HG03457 (cell line): ENCODE measurements at regions not wholly inside any gene's neighbourhood (a gene's known extent, or its start where the extent isn't known, plus 50 kb on each side); places are given as distances from the start of the nearest gene placed in this dataset.
"Not testable (repeated sequence)": the region's sequence is repeated elsewhere in the genome, so short reads cannot be mapped to it uniquely, and the experiment has no call there.

Source experiments
- ATAC-seq: cut with Tn5 transposase; IDR thresholded peaks from one replicate; pipeline ENCODE4 v1.9.1; 2021; ENCODE audit warnings: moderate number of reproducible peaks; ENCODE audit not compliant: unreplicated experiment

DNA sequence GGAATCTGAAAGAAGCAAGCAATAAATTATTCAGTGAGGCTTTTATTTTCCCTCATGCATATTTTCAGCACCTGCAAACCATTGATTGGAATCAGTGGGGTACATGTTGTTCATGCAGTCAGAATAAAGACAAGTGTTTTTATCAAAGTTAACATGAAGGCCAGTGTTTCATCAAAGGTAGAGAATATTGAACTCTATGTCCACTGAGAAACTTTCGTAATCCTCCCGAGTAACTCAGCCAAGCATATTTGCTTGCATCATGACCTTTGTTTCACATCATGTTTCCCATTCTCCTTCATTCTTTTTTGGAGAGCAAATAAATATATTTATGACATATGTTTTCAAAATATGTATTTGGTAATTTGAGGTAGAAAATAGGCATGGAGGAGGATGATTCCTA is 663.1 kb downstream of the SH2D4B start:
- no peak for ATAC-seq

DNA sequence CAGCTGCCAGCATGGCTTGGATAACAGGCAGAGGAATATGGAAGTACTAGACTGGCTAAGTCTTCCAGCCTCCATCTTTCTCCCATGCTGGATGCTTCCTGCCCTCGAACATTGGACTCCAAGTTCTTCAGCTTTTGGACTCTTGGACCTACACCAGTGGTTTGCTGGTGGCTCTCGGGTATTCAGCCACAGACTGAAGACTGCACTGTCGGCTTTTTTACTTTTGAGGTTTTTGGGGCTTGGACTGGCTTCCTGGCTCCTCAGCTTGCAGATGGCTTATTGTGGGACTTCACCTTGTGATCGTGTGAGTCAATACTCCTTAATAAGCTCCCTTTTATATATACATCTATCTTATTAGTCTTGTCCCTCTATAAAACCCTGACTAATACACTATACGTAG is 667.6 kb upstream of the NRG3 start:
- ATAC-seq = not testable (repeated sequence)

GRCh38 chr10:81213370-81213769 is 661.6 kb upstream of the NRG3 start:
- no peak for ATAC-seq

DNA sequence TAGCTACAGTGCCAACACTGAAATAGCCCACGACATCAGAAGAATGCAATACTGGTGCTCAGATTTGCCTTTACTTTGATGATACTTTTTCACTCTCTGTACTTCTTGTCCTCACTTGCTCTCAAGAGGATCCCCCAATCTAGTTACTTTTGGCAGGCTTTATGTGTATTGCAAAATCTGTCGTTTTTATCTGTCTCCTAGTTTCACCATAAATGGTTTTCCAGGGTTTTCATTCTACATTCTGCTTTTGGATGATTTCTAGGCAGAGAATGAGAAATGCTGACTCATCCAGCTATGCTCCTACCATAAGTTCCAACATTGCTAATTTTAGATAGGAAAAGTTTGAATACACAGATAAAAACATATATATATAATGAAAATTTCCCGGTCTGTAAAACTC is 659.5 kb upstream of the NRG3 start:
- ATAC-seq = no peak

- no peak for ATAC-seq
Measured at GRCh38 chr10:81216949-81217348, 658.0 kb upstream of the NRG3 start.

DNA sequence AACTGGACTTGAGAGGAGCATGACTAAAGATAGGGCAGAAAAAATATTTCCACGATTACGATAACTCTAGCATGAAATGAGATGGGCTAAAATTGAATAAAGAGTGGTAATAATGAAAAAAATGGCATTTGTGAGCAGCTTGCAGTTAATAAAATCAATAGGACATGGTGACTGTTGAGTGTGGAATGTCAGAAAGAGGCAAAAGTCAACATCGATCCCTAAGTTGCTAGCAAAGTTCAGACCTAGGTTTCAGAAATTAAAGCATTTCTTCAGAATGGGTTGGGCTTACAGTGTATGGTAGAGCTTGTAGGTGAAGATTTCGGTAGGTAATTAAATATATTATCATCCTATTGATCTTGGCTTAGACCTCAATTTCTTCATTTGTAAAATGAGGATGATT is 656.7 kb upstream of the NRG3 start:
- ATAC-seq = no peak

- ATAC-seq = no peak
Measured at GRCh38 chr10:81219758-81220157, 655.2 kb upstream of the NRG3 start.

DNA sequence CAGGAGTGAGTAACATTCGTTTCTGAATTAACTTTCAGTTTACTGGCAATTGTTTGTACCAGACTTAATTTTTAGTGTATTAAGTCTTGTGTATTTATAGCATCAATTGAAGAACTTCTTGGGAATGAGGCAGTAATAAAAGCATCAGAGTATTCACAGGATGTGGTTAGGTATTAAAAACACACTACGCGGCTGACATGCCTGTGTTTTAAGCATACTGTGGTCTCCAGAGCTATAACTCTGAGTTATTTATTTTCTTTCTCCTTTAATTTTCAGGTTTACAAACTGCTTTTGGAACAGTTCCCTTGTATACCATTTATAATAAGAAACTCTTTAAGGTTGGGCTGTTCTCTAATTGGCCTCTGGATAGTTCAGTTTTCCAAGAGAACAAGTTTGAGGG is 626.1 kb upstream of the NRG3 start:
- ATAC-seq = no peak

- ATAC-seq = no peak
Measured at GRCh38 chr10:81251457-81252115, 623.4 kb upstream of the NRG3 start.

DNA sequence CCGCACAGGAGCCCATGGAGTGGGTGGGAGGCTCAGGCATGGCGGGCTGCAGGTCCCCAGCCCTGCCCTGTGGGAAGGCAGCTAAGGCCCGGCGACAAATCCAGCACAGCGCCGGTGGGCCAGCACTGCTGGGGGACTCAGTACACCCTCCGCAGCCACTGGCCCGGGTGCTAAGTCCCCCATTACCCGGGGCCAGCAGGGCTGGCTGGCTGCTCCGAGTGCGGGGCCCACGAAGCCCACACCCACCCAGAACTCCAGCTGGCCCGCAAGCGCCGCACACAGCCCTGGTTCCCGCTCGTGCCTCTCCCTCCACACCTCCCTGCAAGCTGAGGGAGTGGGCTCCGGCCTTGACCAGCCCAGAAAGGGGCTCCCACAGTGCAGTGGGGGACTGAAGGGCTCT is 610.0 kb upstream of the NRG3 start:
- not testable (repeated sequence) for ATAC-seq

GRCh38 chr10:81270051-81270450 is 604.9 kb upstream of the NRG3 start:
- no peak for ATAC-seq

- no peak for ATAC-seq
Measured at GRCh38 chr10:81280497-81281479, 594.2 kb upstream of the NRG3 start.

GRCh38 chr10:81288544-81288943 is 586.5 kb upstream of the NRG3 start:
- ATAC-seq = no peak

DNA sequence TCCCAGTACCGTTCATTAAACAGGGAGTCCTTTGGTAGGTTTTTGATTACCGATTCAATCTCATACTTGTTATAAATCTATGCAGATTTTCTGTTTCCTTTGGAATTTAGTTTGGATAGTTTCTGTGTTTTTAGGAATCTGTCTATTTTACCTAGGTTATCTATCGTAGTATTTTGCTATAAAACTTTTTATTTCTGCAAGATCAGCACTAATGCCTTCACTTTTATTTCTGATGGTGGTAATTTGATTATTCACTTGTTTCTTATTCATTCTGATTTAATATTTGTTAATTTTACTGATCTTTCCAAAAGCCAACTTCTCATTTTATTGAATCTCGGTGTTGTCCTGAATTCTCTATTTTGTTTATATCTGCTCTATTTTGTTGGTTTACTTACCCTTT is 577.7 kb upstream of the NRG3 start:
- no peak for ATAC-seq

GRCh38 chr10:81303656-81304055 is 571.3 kb upstream of the NRG3 start:
- no peak for ATAC-seq

GRCh38 chr10:81306971-81307782 is 567.8 kb upstream of the NRG3 start:
- no peak for ATAC-seq

- no peak for ATAC-seq
Measured at GRCh38 chr10:81309041-81309552, 565.9 kb upstream of the NRG3 start.

DNA sequence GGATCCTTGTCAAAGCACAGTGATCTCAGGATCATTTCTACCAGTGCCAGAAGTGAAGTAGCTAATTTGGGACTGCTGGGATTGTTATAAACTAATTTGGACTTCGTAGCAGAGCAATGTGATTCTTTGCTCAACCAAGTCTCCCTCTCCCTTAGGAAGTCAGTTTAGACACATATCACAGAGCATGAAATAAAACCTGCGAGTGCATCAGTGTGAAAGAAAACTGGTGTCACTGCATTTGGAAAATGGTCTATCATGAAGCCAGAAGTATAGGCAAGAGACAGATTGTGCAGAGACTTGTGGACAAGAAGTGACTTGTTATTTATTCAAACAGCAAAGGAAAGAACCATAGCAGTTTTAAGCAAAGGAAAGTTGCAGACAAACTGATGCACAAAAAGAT is 560.5 kb upstream of the NRG3 start:
- ATAC-seq = no peak

DNA sequence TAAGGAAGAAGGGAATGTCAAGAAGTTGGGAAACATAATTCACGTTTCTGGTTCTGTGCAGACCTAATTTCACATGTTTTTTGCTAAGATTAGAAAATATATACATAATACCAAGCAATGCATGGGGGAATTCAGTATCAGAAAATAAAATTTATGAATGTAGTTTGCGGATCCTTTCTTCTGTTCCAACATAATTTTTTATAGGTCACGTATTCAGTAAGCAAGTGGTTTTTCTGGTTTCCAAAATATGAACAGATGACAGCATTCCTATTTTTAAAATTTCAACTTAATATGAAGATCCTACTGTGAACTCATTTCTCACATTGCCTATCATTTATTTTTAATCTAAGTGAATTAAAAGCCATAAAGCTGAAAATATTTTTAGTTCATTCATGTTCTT is 560.0 kb upstream of the NRG3 start:
- no peak for ATAC-seq

- ATAC-seq = no peak
Measured at GRCh38 chr10:81348003-81348402, 527.0 kb upstream of the NRG3 start.

DNA sequence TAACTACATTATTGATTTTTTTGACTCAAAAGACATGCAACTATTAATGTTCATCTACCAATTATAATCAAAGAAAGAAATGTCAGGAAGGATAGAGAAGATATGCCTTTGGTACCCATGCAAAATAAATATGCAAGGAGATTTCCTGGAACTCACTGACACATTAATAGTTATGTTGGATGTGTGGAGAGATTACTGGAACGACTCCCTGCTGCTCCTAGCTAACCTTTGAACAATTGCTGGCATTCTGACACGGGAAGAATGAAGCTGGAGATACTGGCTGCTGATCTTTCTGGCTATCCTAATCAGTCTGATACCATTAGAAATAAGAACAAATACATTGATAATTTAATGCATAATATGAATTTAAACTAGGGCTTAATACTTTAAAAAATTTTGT is 507.9 kb upstream of the NRG3 start:
- ATAC-seq = no peak
